Astrocyte (in vitro differentiated cells and primary cell): ENCODE measurements at regions not wholly inside any gene's neighbourhood (a gene's known extent, or its start where the extent isn't known, plus 50 kb on each side); places are given as distances from the start of the nearest gene placed in this dataset.

ENCODE experiments used
- DNase-seq: peaks from one replicate; pipeline ENCODE4 v3.0.0-alpha.2; 2010; ENCODE audit warnings: low read depth
- FAIRE-seq: peaks from 2 replicates; lab custom pipeline; 2011; peaks lifted over from hg19 to GRCh38; lab: Jason Lieb, UNC
- H2AFZ ChIP-seq: 2 replicates; pipeline ENCODE4 v1.6.0; 2012; ENCODE audit warnings: low read depth, low read length, inconsistent platforms
- H3K27ac ChIP-seq: 2 replicates; pipeline ENCODE4 v1.5.1; 2011; ENCODE audit warnings: low read depth, low read length, inconsistent platforms
- H3K27me3 ChIP-seq: 2 replicates; pipeline ENCODE4 v1.6.0; 2011; ENCODE audit warnings: low read length, inconsistent platforms; ENCODE audit not compliant: insufficient read depth
- H3K36me3 ChIP-seq: 2 replicates; pipeline ENCODE4 v1.5.1; 2011; ENCODE audit warnings: low read length, inconsistent platforms; ENCODE audit not compliant: insufficient read depth
- H3K4me1 ChIP-seq: 2 replicates; pipeline ENCODE4 v1.5.1; 2011; ENCODE audit warnings: low read length, inconsistent platforms; ENCODE audit not compliant: insufficient read depth
- H3K4me2 ChIP-seq: 2 replicates; pipeline ENCODE4 v1.6.0; 2012; ENCODE audit warnings: low read length, inconsistent platforms
- H3K4me3 ChIP-seq: 2 replicates; pipeline ENCODE4 v1.5.1; 2011; ENCODE audit warnings: low read depth, mild to moderate bottlenecking, low read length, inconsistent platforms; ENCODE audit not compliant: insufficient read depth
- H3K79me2 ChIP-seq: 2 replicates; pipeline ENCODE4 v1.6.0; 2012; ENCODE audit warnings: mild to moderate bottlenecking, low read length, inconsistent platforms; ENCODE audit not compliant: insufficient read depth
- H3K9ac ChIP-seq: 2 replicates; pipeline ENCODE4 v1.6.0; 2012; ENCODE audit warnings: mild to moderate bottlenecking, low read length, inconsistent platforms
- H3K9me3 ChIP-seq: 2 replicates; pipeline ENCODE4 v1.5.1; 2012; ENCODE audit warnings: low read depth, mild to moderate bottlenecking, low read length, inconsistent platforms; ENCODE audit not compliant: insufficient read depth
- H4K20me1 ChIP-seq: 2 replicates; pipeline ENCODE4 v1.6.0; 2012; ENCODE audit warnings: low read length, inconsistent platforms; ENCODE audit not compliant: insufficient read depth
- H3K27ac Mint-ChIP-seq: one replicate; pipeline ENCODE4 v1.8.0; 2021; ENCODE audit warnings: mild to moderate bottlenecking, mixed read lengths; ENCODE audit not compliant: unreplicated experiment
- H3K27me3 Mint-ChIP-seq: one replicate; pipeline ENCODE4 v1.8.0; 2021; ENCODE audit warnings: low read depth, mixed read lengths; ENCODE audit not compliant: unreplicated experiment
- H3K36me3 Mint-ChIP-seq: one replicate; pipeline ENCODE4 v1.8.0; 2021; ENCODE audit warnings: low read depth, mixed read lengths; ENCODE audit not compliant: unreplicated experiment
- H3K4me1 Mint-ChIP-seq: one replicate; pipeline ENCODE4 v1.8.0; 2021; ENCODE audit warnings: low read depth, mixed read lengths; ENCODE audit not compliant: unreplicated experiment
- H3K4me3 Mint-ChIP-seq: one replicate; pipeline ENCODE4 v1.8.0; 2021; ENCODE audit warnings: mild to moderate bottlenecking, moderate library complexity, mixed read lengths; ENCODE audit not compliant: unreplicated experiment
- H3K9me3 Mint-ChIP-seq: one replicate; pipeline ENCODE4 v1.8.0; 2021; ENCODE audit warnings: mild to moderate bottlenecking, mixed read lengths; ENCODE audit not compliant: unreplicated experiment
- CTCF ChIP-seq: IDR thresholded peaks from 2 replicates; pipeline ENCODE4 v1.5.1; 2011; ENCODE audit warnings: low read depth, mild to moderate bottlenecking, inconsistent platforms, low read length, moderate library complexity; ENCODE audit not compliant: insufficient read depth
- EZH2 ChIP-seq: IDR thresholded peaks from 2 replicates; pipeline ENCODE4 v1.6.1; 2012; ENCODE audit warnings: mild to moderate bottlenecking, low read length, inconsistent platforms; ENCODE audit not compliant: insufficient read depth

GRCh38 chr4:138910195-138910913, 105.2 kb upstream of the NOCT start:
- no peaks in the 10 kb centered on the region for H3K36me3 Mint-ChIP-seq
- H3K36me3 ChIP-seq: no peaks in the 10 kb centered on the region
- H3K27ac ChIP-seq: peak overlapping the region; percentile 69
- TF ChIP-seq CTCF: no peak
- no peak for TF ChIP-seq EZH2
- H3K4me1 ChIP-seq: peaks cover 14% of the 10 kb centered on the region
- peak overlapping the region; percentile 19 for H2AFZ ChIP-seq
- peak; percentile 63 for DNase-seq
- H3K27me3 ChIP-seq: no peaks in the 10 kb centered on the region
- H3K9ac ChIP-seq: peak overlapping the region; percentile 67
- H3K27ac Mint-ChIP-seq: peak overlapping the region; percentile 77
- H3K4me1 Mint-ChIP-seq: peaks cover 12% of the 10 kb centered on the region
- H3K27me3 Mint-ChIP-seq: peaks cover 2% of the 10 kb centered on the region
- H3K9me3 Mint-ChIP-seq: no peaks in the 10 kb centered on the region
- no peak overlapping the region for H3K4me3 ChIP-seq
- no peak for FAIRE-seq
- no peak overlapping the region for H3K4me3 Mint-ChIP-seq
- no peaks in the 10 kb centered on the region for H3K9me3 ChIP-seq
- no peaks in the 10 kb centered on the region for H4K20me1 ChIP-seq
- H3K79me2 ChIP-seq: no peaks in the 10 kb centered on the region
- H3K4me2 ChIP-seq: peak overlapping the region; percentile 76

GRCh38 chr4:138909587-138909986, 106.0 kb upstream of the NOCT start:
- peak overlapping the region; percentile 23 for H3K27ac Mint-ChIP-seq
- no peak overlapping the region for H3K4me3 Mint-ChIP-seq
- H3K79me2 ChIP-seq: no peaks in the 10 kb centered on the region
- H2AFZ ChIP-seq: no peak overlapping the region
- no peaks in the 10 kb centered on the region for H3K9me3 Mint-ChIP-seq
- FAIRE-seq: no peak
- DNase-seq: no peak
- H3K27ac ChIP-seq: no peak overlapping the region
- H3K27me3 ChIP-seq: no peaks in the 10 kb centered on the region
- peak overlapping the region; percentile 67 for H3K9ac ChIP-seq
- H3K9me3 ChIP-seq: no peaks in the 10 kb centered on the region
- peaks cover 14% of the 10 kb centered on the region for H3K4me1 Mint-ChIP-seq
- H3K4me3 ChIP-seq: no peak overlapping the region
- no peaks in the 10 kb centered on the region for H4K20me1 ChIP-seq
- no peak overlapping the region for H3K4me2 ChIP-seq
- peaks cover 2% of the 10 kb centered on the region for H3K27me3 Mint-ChIP-seq
- peaks cover 14% of the 10 kb centered on the region for H3K4me1 ChIP-seq
- TF ChIP-seq EZH2 (no peak), CTCF (no peak)
- H3K36me3 ChIP-seq: no peaks in the 10 kb centered on the region
- H3K36me3 Mint-ChIP-seq: no peaks in the 10 kb centered on the region

DNA sequence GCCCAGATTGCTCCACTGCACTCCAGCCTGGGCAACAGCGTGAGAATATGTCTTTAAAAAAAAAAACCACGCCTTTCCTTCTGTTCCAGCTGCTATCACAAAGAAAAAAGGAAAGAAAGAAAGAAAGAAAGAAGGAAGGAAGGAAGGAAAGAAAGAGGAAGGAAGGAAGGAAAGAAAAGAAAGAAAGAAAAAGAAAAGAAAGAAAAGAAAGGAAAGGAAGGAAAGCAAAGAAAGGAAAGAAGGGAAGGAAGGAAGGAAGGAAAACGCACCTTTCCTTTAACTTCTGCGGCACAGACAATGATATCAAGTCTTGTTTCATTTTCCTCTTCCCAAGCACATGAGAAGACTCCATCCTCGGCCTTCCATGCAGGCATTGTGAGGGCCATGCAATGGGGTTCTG, 107.4 kb upstream of the NOCT start:
- Mint-ChIP-seq H3K36me3 (no peaks in the 10 kb centered on the region), H3K4me3 (no peak overlapping the region)
- no peaks in the 10 kb centered on the region for H3K9me3 ChIP-seq

More for the DNA sequence above, 107.4 kb upstream of the NOCT start:
- Histone ChIP-seq H3K27ac (no peak overlapping the region), H4K20me1 (no peaks in the 10 kb centered on the region), H3K4me2 (no peak overlapping the region), H2AFZ (no peak overlapping the region), H3K4me1 (peaks cover 14% of the 10 kb centered on the region), H3K36me3 (no peaks in the 10 kb centered on the region), H3K79me2 (no peaks in the 10 kb centered on the region), H3K27me3 (no peaks in the 10 kb centered on the region), H3K4me3 (no peak overlapping the region), H3K9ac (no peak overlapping the region)
- Mint-ChIP-seq H3K4me1 (peaks cover 14% of the 10 kb centered on the region), H3K9me3 (no peaks in the 10 kb centered on the region), H3K27ac (no peak overlapping the region), H3K27me3 (peaks cover 2% of the 10 kb centered on the region)
- no peak for TF ChIP-seq EZH2
- no peak for TF ChIP-seq CTCF
- FAIRE-seq (no peak), DNase-seq (no peak)
